ENCODE measurements at regions not wholly inside any gene's neighbourhood (a gene's known extent, or its start where the extent isn't known, plus 50 kb on each side); places are given as distances from the start of the nearest gene placed in this dataset.
A peak's percentile ranks its signal among the peaks of the same experiment; 100 is the strongest.

- DNase-seq: no peak
Measured at GRCh38 chr1:244106837-244107493, 55.9 kb downstream of the ZBTB18 start.

- no peak for DNase-seq
Measured at GRCh38 chr1:244111027-244111426, 59.9 kb downstream of the ZBTB18 start.

GRCh38 chr1:244112041-244112440 lies 61.0 kb downstream of the ZBTB18 start:
- DNase-seq: no peak

- no peak for DNase-seq
Measured at GRCh38 chr1:244112636-244113035, 61.6 kb downstream of the ZBTB18 start.

GRCh38 chr1:244113532-244114320 lies 62.6 kb downstream of the ZBTB18 start:
- no peak for DNase-seq

GRCh38 chr1:244114892-244115291 lies 63.8 kb downstream of the ZBTB18 start:
- DNase-seq: no peak

- no peak for DNase-seq
Measured at GRCh38 chr1:244116946-244117345, 65.9 kb downstream of the ZBTB18 start.

GRCh38 chr1:244118109-244118761 lies 67.2 kb downstream of the ZBTB18 start:
- DNase-seq: no peak

- DNase-seq: no peak
Measured at GRCh38 chr1:244128591-244129383, 77.7 kb downstream of the ZBTB18 start.

GRCh38 chr1:244137276-244137675 lies 86.2 kb downstream of the ZBTB18 start:
- DNase-seq: no peak

- DNase-seq: no peak
Measured at GRCh38 chr1:244137725-244138124, 86.6 kb downstream of the ZBTB18 start.

- no peak for DNase-seq
Measured at GRCh38 chr1:244138399-244138798, 87.3 kb downstream of the ZBTB18 start.

- DNase-seq: no peak
Measured at GRCh38 chr1:244139655-244140054, 88.6 kb downstream of the ZBTB18 start.

GRCh38 chr1:244140420-244140819 lies 89.3 kb downstream of the ZBTB18 start:
- no peak for DNase-seq

GRCh38 chr1:244144053-244144452 lies 93.0 kb downstream of the ZBTB18 start:
- DNase-seq: no peak

- DNase-seq: no peak
Measured at GRCh38 chr1:244150071-244150470, 99.0 kb downstream of the ZBTB18 start.

- no peak for DNase-seq
Measured at GRCh38 chr1:244150665-244151064, 99.6 kb downstream of the ZBTB18 start.

GRCh38 chr1:244151537-244151936 lies 100.5 kb downstream of the ZBTB18 start:
- DNase-seq: no peak

- DNase-seq: no peak
Measured at GRCh38 chr1:244154508-244154871, 103.4 kb downstream of the ZBTB18 start.

GRCh38 chr1:244154872-244155531 lies 103.9 kb downstream of the ZBTB18 start:
- peak in 49 of 58 donors; percentile 5 to 83 (median 49) for DNase-seq

GRCh38 chr1:244155661-244156060 lies 104.6 kb downstream of the ZBTB18 start:
- DNase-seq: no peak

Measured in anterior cingulate cortex (tissue), 58 donors.